SH-SY5Y (cell line): ENCODE measurements at regions not wholly inside any gene's neighbourhood (a gene's known extent, or its start where the extent isn't known, plus 50 kb on each side); places are given as distances from the start of the nearest gene placed in this dataset.

Experiments
- GATA2 ChIP-seq: IDR thresholded peaks from 2 replicates; pipeline ENCODE4 v1.6.1; 2011; ENCODE audit warnings: mild to moderate bottlenecking, low read depth, low read length
- GATA3 ChIP-seq: IDR thresholded peaks from 2 replicates; pipeline ENCODE4 v1.6.1; 2011; ENCODE audit warnings: low read depth, mild to moderate bottlenecking, low read length, moderate library complexity

- TF ChIP-seq GATA3 = no peak
- no peak for TF ChIP-seq GATA2
These were observed 154.8 kb upstream of the GRIK3 start for GRCh38 chr1:37189111-37189510.
